Astrocyte (in vitro differentiated cells and primary cell): ENCODE measurements at regions not wholly inside any gene's neighbourhood (a gene's known extent, or its start where the extent isn't known, plus 50 kb on each side); places are given as distances from the start of the nearest gene placed in this dataset.

Experiments
- DNase-seq: peaks from one replicate; pipeline ENCODE4 v3.0.0-alpha.2; 2010; ENCODE audit warnings: low read depth
- FAIRE-seq: peaks from 2 replicates; lab custom pipeline; 2011; peaks lifted over from hg19 to GRCh38; lab: Jason Lieb, UNC
- H2AFZ ChIP-seq: 2 replicates; pipeline ENCODE4 v1.6.0; 2012; ENCODE audit warnings: low read depth, low read length, inconsistent platforms
- H3K27ac ChIP-seq: 2 replicates; pipeline ENCODE4 v1.5.1; 2011; ENCODE audit warnings: low read depth, low read length, inconsistent platforms
- H3K27me3 ChIP-seq: 2 replicates; pipeline ENCODE4 v1.6.0; 2011; ENCODE audit warnings: low read length, inconsistent platforms; ENCODE audit not compliant: insufficient read depth
- H3K36me3 ChIP-seq: 2 replicates; pipeline ENCODE4 v1.5.1; 2011; ENCODE audit warnings: low read length, inconsistent platforms; ENCODE audit not compliant: insufficient read depth
- H3K4me1 ChIP-seq: 2 replicates; pipeline ENCODE4 v1.5.1; 2011; ENCODE audit warnings: low read length, inconsistent platforms; ENCODE audit not compliant: insufficient read depth
- H3K4me2 ChIP-seq: 2 replicates; pipeline ENCODE4 v1.6.0; 2012; ENCODE audit warnings: low read length, inconsistent platforms
- H3K4me3 ChIP-seq: 2 replicates; pipeline ENCODE4 v1.5.1; 2011; ENCODE audit warnings: low read depth, mild to moderate bottlenecking, low read length, inconsistent platforms; ENCODE audit not compliant: insufficient read depth
- H3K79me2 ChIP-seq: 2 replicates; pipeline ENCODE4 v1.6.0; 2012; ENCODE audit warnings: mild to moderate bottlenecking, low read length, inconsistent platforms; ENCODE audit not compliant: insufficient read depth
- H3K9ac ChIP-seq: 2 replicates; pipeline ENCODE4 v1.6.0; 2012; ENCODE audit warnings: mild to moderate bottlenecking, low read length, inconsistent platforms
- H3K9me3 ChIP-seq: 2 replicates; pipeline ENCODE4 v1.5.1; 2012; ENCODE audit warnings: low read depth, mild to moderate bottlenecking, low read length, inconsistent platforms; ENCODE audit not compliant: insufficient read depth
- H4K20me1 ChIP-seq: 2 replicates; pipeline ENCODE4 v1.6.0; 2012; ENCODE audit warnings: low read length, inconsistent platforms; ENCODE audit not compliant: insufficient read depth
- H3K27ac Mint-ChIP-seq: one replicate; pipeline ENCODE4 v1.8.0; 2021; ENCODE audit warnings: mild to moderate bottlenecking, mixed read lengths; ENCODE audit not compliant: unreplicated experiment
- H3K27me3 Mint-ChIP-seq: one replicate; pipeline ENCODE4 v1.8.0; 2021; ENCODE audit warnings: low read depth, mixed read lengths; ENCODE audit not compliant: unreplicated experiment
- H3K36me3 Mint-ChIP-seq: one replicate; pipeline ENCODE4 v1.8.0; 2021; ENCODE audit warnings: low read depth, mixed read lengths; ENCODE audit not compliant: unreplicated experiment
- H3K4me1 Mint-ChIP-seq: one replicate; pipeline ENCODE4 v1.8.0; 2021; ENCODE audit warnings: low read depth, mixed read lengths; ENCODE audit not compliant: unreplicated experiment
- H3K4me3 Mint-ChIP-seq: one replicate; pipeline ENCODE4 v1.8.0; 2021; ENCODE audit warnings: mild to moderate bottlenecking, moderate library complexity, mixed read lengths; ENCODE audit not compliant: unreplicated experiment
- H3K9me3 Mint-ChIP-seq: one replicate; pipeline ENCODE4 v1.8.0; 2021; ENCODE audit warnings: mild to moderate bottlenecking, mixed read lengths; ENCODE audit not compliant: unreplicated experiment
- EZH2 ChIP-seq: IDR thresholded peaks from 2 replicates; pipeline ENCODE4 v1.6.1; 2012; ENCODE audit warnings: mild to moderate bottlenecking, low read length, inconsistent platforms; ENCODE audit not compliant: insufficient read depth
- TF ChIP-seq, protein P1 (sequence below): IDR thresholded peaks from 2 replicates; pipeline ENCODE4 v1.5.1; 2011; ENCODE audit warnings: low read depth, mild to moderate bottlenecking, inconsistent platforms, low read length, moderate library complexity; ENCODE audit not compliant: insufficient read depth

GRCh38 chr5:74326571-74327338 lies 313.8 kb downstream of the ENC1 start:
- no peaks in the 10 kb centered on the region for H3K27me3 Mint-ChIP-seq
- peaks cover 22% of the 10 kb centered on the region for H3K4me1 ChIP-seq
- H3K9me3 ChIP-seq: no peaks in the 10 kb centered on the region
- H3K9ac ChIP-seq: peak overlapping the region; percentile 41
- no peaks in the 10 kb centered on the region for H3K36me3 Mint-ChIP-seq
- H3K4me3 Mint-ChIP-seq: no peak overlapping the region
- no peaks in the 10 kb centered on the region for H3K79me2 ChIP-seq
- no peak for TF ChIP-seq EZH2
- TF ChIP-seq, protein P1, sequence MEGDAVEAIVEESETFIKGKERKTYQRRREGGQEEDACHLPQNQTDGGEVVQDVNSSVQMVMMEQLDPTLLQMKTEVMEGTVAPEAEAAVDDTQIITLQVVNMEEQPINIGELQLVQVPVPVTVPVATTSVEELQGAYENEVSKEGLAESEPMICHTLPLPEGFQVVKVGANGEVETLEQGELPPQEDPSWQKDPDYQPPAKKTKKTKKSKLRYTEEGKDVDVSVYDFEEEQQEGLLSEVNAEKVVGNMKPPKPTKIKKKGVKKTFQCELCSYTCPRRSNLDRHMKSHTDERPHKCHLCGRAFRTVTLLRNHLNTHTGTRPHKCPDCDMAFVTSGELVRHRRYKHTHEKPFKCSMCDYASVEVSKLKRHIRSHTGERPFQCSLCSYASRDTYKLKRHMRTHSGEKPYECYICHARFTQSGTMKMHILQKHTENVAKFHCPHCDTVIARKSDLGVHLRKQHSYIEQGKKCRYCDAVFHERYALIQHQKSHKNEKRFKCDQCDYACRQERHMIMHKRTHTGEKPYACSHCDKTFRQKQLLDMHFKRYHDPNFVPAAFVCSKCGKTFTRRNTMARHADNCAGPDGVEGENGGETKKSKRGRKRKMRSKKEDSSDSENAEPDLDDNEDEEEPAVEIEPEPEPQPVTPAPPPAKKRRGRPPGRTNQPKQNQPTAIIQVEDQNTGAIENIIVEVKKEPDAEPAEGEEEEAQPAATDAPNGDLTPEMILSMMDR: no peak
- DNase-seq (peak; percentile 100), FAIRE-seq (peak; percentile 83)
- H3K27ac Mint-ChIP-seq: peak overlapping the region; percentile 99
- peaks cover 3% of the 10 kb centered on the region for H3K9me3 Mint-ChIP-seq
- peak overlapping the region; percentile 72 for H3K27ac ChIP-seq
- H3K4me2 ChIP-seq: peak overlapping the region; percentile 57
- H2AFZ ChIP-seq: no peak overlapping the region
- H3K4me1 Mint-ChIP-seq: peaks cover 39% of the 10 kb centered on the region
- H3K27me3 ChIP-seq: no peaks in the 10 kb centered on the region
- H4K20me1 ChIP-seq: no peaks in the 10 kb centered on the region
- H3K4me3 ChIP-seq: peak overlapping the region; percentile 7
- no peaks in the 10 kb centered on the region for H3K36me3 ChIP-seq

DNA sequence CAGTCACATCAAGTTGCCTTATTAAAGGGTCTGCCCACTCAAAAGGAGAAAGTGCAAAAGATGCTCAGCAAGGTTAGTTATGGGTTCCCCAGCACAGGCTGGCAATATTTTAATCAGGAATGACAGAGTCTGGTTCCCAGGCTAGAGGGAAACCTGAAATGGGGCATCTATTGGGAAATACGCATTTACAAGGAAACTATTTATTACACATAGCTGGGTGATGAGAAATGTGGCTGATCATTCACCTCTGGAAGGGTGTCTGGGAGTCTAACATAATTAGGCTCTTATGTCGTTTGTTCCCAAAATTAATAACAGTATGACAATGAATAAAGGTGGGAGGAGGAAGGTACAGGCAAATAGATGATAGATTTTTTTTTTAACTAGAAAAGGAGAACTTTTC lies 314.7 kb downstream of the ENC1 start:
- H3K27ac Mint-ChIP-seq: peak overlapping the region; percentile 99
- H3K36me3 Mint-ChIP-seq: no peaks in the 10 kb centered on the region
- no peak overlapping the region for H3K4me3 Mint-ChIP-seq
- Histone ChIP-seq H2AFZ (no peak overlapping the region), H3K27me3 (no peaks in the 10 kb centered on the region), H3K4me1 (peaks cover 22% of the 10 kb centered on the region), H3K9me3 (no peaks in the 10 kb centered on the region), H3K4me3 (no peak overlapping the region), H3K9ac (no peak overlapping the region), H3K27ac (no peak overlapping the region), H4K20me1 (no peaks in the 10 kb centered on the region), H3K36me3 (no peaks in the 10 kb centered on the region), H3K4me2 (no peak overlapping the region), H3K79me2 (no peaks in the 10 kb centered on the region)
- no peak for FAIRE-seq
- DNase-seq: peak; percentile 75
- no peaks in the 10 kb centered on the region for H3K27me3 Mint-ChIP-seq
- TF ChIP-seq EZH2: no peak
- TF ChIP-seq, protein P1: no peak
- peaks cover 3% of the 10 kb centered on the region for H3K9me3 Mint-ChIP-seq
- peaks cover 38% of the 10 kb centered on the region for H3K4me1 Mint-ChIP-seq

GRCh38 chr5:74324556-74324955 lies 316.0 kb downstream of the ENC1 start:
- Mint-ChIP-seq H3K4me1 (peaks cover 37% of the 10 kb centered on the region), H3K36me3 (no peaks in the 10 kb centered on the region), H3K27ac (no peak overlapping the region), H3K9me3 (peaks cover 3% of the 10 kb centered on the region), H3K27me3 (no peaks in the 10 kb centered on the region), H3K4me3 (no peak overlapping the region)
- Histone ChIP-seq H3K9me3 (no peaks in the 10 kb centered on the region), H3K4me3 (no peak overlapping the region), H3K27me3 (no peaks in the 10 kb centered on the region), H2AFZ (no peak overlapping the region), H3K79me2 (no peaks in the 10 kb centered on the region), H3K36me3 (no peaks in the 10 kb centered on the region), H4K20me1 (no peaks in the 10 kb centered on the region), H3K4me1 (peaks cover 22% of the 10 kb centered on the region), H3K4me2 (no peak overlapping the region), H3K27ac (no peak overlapping the region), H3K9ac (no peak overlapping the region)
- TF ChIP-seq EZH2: no peak
- TF ChIP-seq, protein P1: no peak
- DNase-seq (no peak), FAIRE-seq (no peak)
